ENCODE measurements at regions not wholly inside any gene's neighbourhood (a gene's known extent, or its start where the extent isn't known, plus 50 kb on each side); places are given as distances from the start of the nearest gene placed in this dataset.

- TF ChIP-seq CTCF (IDR thresholded peaks at IDR 0.05), result no peak
- no peak for TF ChIP-seq TAF1 (IDR thresholded peaks at IDR 0.05; ENCODE audit: borderline replicate concordance, low read depth, low read length)
- TF ChIP-seq POLR2AphosphoS5 (IDR thresholded peaks at IDR 0.05; ENCODE audit: low read depth, low read length), result no peak
- TF ChIP-seq MAX (IDR thresholded peaks at IDR 0.05; ENCODE audit: low read depth), result no peak
- no peak for TF ChIP-seq MXI1 (IDR thresholded peaks at IDR 0.05; ENCODE audit: low read depth, low read length)
- TF ChIP-seq NRF1 (IDR thresholded peaks at IDR 0.05; ENCODE audit: low read depth, low read length), result no peak
- TF ChIP-seq EZH2phosphoT487 (IDR thresholded peaks at IDR 0.05; ENCODE audit: borderline replicate concordance, low read depth), result no peak
- TF ChIP-seq ZBTB33 (IDR thresholded peaks at IDR 0.05; ENCODE audit: borderline replicate concordance, low read depth), result no peak
- TF ChIP-seq PBX3 (IDR thresholded peaks at IDR 0.05), result no peak
- no peak for TF ChIP-seq RXRA (IDR thresholded peaks at IDR 0.05; ENCODE audit: borderline replicate concordance, low read depth)
- TF ChIP-seq REST (IDR thresholded peaks at IDR 0.05; ENCODE audit: low read depth, low read length), result no peak
- TF ChIP-seq EP300 (IDR thresholded peaks at IDR 0.05; ENCODE audit: borderline replicate concordance in 1 of 2, low read depth in 1 of 2, low read length in 1 of 2), result no peak
- no peak for TF ChIP-seq ELF1 (IDR thresholded peaks at IDR 0.05)
- TF ChIP-seq CHD2 (IDR thresholded peaks at IDR 0.05; ENCODE audit: low read length, partially characterized antibody), result no peak
These were observed 516.9 kb downstream of the LRFN5 start for GRCh38 chr14:42123526-42123925.

Data from SK-N-SH (cell line).